Occipital lobe (tissue), 1 donor: ENCODE measurements at regions not wholly inside any gene's neighbourhood (a gene's known extent, or its start where the extent isn't known, plus 50 kb on each side); places are given as distances from the start of the nearest gene placed in this dataset.

ENCODE experiments used
- DNase-seq: peaks from one replicate; lab custom pipeline; 2025; lab: John Stamatoyannopoulos, UW

DNA sequence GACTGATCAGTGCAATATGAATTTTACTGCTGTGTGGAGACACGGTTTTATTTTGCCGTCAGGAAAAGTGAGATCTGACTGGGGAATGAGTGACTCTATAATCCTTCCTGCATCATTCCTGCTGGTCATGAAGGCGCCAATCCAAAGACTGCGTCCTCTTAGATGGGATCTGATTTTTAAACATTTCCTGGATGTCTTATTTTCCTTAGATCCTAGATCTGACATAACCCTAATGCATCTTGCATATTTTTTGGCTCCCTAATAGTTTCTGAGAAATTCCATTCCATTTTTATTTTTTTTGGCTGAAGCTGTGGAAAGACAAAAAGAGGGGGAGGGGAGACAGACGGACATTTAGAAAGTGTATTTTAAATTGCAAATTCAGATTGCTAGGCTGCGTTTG, 454.9 kb upstream of the FAT1 start:
- no peak for DNase-seq

DNA sequence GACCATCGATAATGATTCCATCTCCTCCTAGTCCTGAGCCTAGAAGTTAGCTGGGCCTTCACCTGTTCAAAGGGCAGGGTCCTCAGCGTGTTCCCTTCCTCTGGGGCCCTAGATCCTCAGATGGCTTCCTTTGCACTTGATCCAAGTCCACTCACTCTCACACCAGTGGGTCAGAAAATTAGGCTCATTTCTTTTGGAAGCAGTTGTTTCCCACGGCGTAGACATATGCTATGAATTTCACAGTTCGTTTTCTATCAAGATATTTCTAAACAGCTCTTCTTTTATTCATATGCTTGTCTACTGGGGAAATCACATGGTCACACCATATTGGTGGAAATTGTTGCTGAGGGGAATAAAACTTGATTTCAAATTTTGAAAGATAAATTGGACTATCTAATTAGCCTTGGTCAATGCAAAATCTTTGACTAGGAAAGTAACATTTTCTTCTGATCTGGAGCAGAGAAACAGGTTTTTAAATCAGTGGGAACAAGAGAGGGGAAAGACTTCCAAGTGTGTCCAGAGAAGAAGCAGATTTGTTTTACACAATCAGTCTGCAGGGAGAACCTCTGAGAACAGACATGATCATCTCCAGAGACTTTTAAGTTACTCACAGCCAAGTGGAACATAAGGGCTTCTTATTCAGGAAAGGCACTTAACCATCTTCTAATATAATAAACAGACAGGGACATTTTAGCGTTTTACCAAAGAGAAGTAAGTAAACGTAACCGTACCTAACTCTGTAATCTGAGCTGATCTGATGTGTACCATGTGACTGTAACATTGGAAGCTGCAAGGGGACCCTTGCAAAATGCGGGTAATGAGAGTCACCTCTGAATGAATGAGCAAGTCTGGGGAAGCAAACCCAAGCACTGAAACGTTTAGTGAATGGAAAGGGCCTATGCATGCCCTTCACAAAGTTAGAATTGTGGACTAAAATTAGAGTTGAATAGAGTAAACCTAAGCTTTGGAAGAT, 455.7 kb upstream of the FAT1 start:
- DNase-seq: no peak

DNA sequence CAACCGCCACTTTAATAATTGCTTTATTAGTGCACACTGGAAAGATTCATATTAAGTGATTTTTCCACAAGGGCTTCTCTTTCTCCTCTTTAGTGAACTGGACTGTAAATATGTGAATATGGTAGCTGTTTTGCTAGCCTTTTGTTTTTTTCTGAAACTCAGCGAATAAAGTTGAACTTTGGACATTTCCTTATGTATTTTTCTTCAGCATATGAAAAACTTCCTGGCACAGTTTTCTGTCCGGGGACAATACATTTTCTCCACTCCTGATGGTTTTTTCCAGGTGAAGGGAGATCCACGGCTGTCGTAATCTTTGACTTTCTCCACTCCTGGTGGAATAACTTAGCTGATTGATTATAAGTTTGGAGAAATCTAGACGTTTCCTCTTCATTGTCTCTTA, 457.4 kb upstream of the FAT1 start:
- no peak for DNase-seq

DNA sequence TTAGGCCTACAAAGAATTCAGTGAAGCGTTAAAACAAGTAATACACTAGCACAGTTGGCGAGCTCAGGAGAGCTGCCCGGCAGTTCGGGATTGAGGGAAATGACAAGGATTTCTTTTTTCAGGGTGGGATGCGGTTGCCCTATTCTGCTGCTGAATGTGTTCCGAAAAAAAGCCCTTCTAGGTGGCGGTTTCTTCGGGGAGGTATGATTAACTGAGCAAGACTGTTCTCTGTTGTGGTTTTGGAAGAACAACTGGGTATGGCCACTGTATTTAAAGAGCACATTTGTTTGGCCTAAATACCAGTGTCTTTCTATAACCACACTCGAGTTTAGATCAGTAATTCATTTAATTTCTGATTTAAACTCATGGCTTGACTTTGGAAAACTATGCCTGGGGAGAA, 459.7 kb upstream of the FAT1 start:
- no peak for DNase-seq

DNA sequence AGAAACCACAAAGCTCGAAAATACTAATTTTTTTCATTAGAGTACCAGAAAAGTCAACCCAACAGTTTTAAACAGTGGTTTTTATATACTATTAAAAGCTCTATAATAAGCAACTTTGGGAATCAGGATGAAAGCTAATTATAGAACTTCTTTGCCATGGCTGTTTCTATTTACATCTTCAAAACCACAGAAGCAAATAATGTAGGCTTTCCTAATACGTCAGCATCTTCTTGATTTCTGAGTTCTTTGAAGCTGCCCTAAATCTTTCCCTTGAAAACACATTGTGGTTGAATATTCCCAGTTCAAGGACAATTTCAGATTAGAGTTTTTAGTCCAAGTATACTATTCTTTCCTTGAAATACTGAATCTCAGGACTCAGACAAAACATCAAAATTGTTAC, 460.2 kb upstream of the FAT1 start:
- DNase-seq: no peak

DNA sequence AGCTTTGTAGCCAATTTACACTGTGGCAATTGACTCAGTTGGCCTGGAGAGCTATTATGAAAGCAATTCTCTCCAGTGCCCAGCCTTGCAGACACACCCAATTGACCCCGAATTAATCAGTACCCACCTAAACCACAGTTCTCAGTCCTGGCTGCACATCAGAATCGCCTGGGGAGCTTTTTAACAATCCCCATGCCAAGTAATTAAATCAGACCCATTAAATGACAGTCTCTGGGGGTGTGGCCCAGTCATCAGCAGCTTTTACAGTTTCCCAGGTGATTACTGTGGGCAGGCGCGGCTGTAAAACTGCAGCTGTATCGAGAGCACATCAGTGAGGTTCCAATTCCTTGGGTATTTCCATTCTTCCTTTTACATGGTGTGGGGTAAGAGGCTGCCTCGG, 460.9 kb upstream of the FAT1 start:
- no peak for DNase-seq

DNA sequence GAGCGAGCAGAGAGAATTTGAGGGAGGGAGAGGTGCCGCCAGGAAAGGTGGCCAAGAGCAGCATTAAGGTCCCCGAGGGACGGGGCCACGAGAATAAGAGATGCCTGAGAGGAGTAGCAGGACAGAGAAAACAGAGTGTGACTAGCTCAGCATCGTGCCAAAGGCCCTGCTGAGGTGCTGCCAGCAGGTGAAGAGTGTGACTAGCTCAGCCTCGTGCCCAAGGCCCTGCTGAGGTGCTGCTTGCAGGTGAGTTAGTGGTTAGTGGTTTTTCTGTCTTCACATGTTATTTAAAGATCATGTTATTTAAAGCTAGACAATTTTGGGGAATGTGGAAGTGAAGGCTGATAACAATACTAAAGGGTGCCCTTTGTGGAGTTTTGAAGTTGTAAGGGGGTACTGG, 464.5 kb upstream of the FAT1 start:
- no peak for DNase-seq

DNA sequence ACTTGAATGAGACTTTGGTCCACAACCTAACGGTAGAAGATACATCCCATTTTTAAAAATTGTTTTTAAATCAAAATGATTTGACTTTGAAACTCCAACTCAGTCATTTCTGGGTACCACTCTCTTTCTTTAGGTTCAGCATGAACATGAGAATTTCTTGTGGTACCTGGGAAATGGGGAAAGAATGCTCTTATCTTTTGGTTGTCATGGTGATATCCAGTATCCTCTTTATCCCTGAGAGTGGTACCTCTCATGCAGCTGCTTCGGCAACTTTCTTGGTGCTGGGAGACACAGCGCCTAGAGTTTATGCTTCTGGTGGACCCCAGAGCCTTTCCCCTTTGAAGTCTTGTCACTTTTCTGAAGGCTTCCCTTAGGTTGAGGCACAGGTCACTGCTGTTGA, 465.1 kb upstream of the FAT1 start:
- DNase-seq: no peak

DNA sequence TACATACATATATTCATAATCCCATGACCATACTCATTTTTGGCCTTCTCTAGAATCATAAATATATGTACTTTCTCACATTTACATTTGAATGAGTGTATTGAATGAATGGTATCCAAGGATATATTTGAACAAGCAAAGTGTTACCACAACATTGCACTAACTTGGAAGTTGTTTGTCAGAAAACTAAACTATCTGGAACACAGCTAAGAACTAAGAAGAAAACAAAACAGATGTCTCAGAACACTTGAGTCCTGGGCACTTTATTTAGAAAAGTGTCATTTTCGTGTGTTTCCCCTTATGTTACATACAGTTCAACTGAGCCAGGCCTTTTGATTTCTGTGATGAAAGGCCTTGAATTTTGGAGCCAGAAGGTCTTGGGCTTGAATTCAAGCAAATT, 466.7 kb upstream of the FAT1 start:
- DNase-seq: no peak

DNA sequence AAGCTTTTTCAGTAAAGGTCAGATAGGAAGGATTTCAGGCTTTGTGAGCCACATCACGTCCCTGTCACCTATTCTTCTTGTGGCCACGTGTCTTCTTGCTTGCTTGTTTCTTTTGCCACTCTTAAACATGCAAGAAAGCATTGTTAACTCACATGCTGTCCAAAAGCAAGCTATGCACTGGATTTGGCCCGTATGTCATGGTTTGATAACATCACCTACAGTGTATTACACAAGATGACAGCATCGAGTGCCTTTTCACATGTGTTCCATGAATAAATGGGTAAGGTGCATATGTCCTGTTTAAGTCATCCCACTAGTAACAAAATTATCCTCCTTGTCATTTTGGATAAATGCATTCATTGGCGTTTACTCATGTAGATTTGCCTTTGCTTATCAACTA, 468.0 kb upstream of the FAT1 start:
- DNase-seq: no peak

DNA sequence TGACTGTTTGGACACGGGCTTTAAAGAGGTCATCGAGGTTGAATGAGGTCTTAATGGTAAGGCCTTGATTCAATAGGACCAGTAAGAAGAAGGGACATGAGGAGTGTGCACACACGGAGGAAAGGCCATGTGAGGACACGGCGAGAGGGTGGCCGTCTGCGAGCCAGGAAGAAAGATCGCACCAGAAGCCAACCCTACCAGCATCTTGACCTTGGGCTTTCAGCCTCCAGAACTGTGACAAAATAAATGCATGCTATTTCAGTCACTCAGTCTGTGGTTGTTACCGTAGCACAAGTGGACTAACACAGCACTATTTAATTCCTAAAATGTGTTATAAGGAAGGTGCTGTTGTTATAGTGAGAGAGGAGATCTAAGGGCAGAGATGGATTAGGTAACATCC, 468.6 kb upstream of the FAT1 start:
- DNase-seq: no peak

DNA sequence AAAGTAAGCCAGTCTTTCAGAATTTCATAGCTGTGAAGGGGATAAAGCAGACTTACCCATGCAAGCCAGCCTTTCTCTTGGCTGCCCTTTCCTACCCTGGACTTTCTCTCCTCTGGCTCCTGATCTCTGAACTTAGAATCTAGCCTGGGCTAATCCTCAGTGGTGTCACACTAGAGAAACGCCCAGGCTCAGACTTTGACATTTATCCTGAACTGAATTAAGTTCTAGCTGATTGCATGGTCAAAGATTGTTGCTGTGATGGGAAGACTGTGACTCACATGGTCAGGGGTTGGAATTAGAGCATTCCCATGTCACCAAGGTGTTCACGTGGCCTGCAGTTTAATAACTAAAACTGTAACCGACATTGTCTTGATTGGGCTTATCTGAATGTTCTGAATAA, 469.5 kb upstream of the FAT1 start:
- DNase-seq: no peak

DNA sequence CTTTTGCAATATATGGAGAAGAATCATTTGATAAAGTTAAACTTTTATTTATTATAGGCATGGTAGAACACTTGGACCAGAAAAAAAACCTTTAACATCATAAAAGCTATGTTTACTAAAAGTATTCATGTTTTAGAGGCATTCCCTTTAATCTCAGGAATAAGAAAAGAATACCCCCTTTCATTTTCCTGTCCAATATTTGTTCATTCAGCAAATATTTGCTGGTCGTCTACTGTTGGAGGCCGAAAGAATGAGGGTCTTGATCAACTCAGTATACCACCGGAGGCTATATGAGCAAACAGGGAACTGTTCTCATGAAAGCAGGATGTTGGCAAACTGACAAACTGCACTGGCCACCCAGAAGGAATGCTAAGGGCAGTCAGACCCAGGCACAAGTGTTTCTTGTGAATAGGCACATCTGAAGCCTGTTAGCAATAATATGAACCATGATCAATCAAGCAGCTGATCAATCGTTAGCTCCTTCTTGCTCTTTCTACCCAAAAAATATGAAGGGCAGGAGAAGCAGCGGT, 480.8 kb upstream of the FAT1 start:
- no peak for DNase-seq

DNA sequence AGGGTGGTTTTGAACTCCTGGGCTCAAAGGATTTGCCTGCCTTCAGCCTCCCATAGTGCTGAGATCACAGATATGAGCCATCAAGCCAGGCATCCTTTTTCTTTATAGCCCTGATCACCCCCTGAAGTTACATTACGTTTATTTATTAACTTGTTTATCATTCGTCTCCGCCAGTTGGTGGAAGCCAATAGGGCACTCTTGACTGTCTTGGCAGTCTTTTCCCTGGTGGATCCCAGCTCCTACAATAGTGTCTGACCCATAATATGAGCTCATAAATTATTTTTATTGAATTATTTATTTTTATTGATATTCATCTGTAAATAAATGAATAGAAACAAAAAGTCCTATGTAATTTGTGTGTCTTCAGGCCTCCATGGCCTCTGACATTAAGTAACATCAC, 484.3 kb upstream of the FAT1 start:
- no peak for DNase-seq

DNA sequence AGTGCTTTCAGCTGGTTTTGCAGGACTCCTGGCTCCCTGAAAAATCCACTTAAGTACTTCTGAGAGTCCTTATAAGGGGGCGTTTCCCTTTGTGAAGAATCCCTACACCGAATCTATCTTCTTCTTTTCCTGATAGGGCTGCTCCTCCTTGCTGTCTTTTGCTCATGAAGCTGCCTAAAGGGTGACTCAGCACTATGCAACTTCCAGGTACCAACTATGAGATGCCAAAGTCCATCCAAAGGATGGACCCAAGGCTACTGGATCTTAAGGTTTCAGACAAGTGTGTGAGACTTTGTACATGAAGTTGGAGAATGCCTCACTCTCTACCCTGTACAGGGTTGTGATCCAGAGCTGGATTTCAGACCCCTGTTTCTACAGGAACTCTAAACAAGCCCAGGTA, 485.0 kb upstream of the FAT1 start:
- no peak for DNase-seq

DNA sequence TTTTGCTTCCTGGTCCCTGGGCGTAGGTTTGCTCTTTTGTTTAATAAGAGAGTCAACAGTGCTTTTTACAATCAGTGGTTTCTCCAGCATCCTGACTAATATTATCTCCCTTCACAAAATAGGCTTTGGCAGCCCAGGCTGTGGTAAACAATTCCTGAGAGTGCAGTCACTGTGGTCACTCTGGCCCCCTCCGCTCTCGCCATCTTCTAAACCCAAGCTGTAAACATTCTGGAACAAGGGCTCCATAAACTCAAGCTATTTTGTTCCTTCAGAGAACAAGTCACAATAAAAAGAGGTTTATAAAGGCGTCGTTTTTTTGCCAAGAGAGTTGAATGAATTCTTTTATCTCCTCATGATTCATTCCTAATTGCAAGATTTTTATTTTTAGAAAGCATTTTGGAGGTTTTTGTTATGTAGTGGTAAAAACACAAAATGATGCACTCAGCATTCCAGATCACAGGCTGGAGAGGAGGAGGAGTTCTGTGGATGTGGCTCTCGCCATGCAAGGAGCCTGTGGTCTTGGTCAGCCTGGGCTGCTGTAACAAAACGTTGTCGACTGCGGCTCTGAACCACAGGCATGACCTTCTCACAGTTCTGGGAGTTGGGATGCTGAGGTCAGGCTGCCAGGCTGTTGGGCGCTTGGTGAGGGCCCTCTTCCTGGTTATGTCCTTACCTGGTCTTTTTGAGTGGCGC, 486.4 kb upstream of the FAT1 start:
- no peak for DNase-seq

DNA sequence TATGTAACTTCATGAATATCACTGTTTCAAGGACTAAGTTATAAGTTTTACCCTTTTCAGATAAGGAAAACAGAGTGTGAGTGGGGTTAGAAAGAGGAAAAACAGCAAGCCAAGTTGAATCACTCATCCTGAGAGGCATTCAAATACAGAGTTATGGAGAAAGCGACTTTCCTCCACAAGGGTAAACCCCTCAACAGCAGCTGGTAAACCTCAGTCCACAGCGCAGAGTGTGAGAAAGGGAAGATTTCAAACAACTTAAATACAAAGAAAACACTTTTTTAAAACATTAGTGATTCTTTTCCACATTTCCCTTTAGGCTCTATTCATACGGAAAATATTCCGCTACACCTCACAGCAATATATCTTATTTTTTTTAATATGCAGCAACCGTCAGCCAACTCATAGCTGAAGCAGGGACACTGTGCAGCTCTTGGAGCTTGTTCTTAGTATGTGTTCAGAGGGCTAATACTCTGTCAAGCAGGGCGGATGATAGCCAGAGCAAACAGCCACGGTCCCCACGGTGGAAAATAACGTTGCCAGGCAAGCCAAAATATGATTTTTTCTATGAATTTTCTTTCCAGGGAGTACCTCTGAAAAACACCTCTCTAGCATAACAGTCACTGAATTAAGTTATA, 488.9 kb upstream of the FAT1 start:
- no peak for DNase-seq

DNA sequence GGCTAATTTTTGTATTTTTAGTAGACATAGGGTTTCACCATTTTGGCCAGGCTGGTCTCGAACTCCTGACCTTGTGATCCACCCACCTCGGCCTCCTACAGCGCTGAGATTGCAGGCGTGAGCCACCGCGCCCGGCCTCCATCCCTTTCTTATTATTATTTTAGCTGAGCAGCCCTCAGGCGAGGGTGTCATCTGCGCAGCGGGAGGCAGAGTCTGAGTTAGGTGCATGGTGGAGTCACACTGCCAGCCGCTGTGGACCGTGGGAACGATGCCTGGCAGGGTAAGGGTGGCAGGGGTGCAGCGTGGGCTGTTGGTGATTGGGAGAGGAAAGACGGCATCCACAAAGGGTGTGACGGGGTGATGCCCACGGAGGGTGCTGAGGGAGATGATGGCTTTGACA, 491.8 kb upstream of the FAT1 start:
- no peak for DNase-seq

DNA sequence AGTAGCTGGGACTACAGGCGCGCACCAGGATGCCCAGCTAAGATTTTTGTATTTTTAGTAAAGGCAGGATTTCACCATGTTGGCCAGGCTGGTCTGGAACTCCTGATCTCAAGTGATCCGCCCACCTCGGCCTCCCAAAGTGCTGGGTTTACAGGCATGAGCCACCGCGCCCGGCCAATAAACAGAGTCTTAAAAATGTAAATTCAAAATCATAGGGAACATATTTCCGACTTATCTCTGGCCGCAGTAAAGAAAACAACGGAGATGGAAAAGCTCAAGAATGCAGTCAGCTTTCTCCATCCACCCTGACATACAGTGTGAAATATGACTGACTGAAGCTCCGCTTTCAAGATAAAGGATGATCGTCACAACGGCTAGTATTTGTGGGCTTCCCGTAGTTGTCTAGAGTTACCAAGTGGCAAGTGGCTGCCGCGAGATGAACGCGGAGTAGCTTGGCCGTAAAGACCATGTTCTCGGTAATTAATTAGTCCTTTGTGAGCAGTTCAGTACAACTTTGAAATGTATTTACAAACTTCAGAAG, 495.1 kb upstream of the FAT1 start:
- DNase-seq: no peak

DNA sequence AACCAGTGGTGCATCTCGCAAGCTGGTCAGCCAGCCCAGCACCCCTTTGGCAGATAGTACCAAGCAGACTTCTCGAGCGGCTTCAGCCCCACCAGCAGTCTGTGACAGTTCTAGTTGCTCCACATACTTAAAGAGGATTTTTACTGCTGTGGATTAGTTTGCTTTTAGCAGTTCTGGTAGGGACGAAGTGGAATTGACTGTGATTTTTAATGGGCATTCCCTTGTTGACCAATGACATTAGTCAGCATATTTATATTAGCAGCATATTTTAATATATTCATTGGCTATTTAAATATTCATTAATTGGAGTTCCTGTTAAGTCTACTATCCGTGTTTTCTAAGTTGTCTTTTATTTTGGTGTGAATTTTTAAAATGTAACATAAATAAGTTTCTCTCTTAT, 500.9 kb upstream of the FAT1 start:
- no peak for DNase-seq

DNA sequence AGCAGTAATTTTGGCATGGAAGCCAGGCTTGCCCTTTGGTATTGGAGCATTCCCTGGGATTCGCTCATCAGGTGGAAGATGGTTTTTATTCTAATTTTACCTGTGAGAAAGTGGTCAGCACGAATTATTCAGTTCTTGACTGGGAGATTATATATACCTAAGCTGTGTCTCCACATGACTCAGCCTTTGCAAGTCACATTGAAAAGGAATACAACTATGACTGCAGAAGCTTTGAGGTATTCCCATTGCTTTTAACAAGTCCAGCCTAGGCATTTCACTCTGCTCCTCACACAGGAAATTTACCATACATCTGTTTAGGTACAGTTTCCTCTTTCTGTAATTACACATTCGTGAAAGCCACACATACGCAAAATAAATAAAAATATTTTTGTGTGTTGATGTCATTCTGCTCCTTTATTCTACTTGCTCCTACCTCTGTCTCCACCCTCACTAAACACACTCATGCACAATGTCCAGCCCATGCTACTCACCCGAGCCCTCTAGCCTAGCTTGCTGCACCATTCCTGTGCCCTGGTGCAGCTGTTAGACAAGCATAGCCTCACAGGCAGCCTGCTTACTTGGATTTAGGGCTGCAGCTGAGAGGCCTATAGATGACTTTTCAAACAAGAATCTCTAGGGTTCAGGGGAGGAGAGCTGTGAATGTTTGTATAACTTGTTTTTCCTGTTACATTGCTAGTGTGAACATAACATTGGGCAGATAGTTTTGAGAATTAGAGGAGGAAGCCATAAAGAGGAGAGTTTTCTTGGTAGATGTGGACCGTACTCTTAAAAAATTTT, 504.4 kb upstream of the FAT1 start:
- no peak for DNase-seq
